ENCODE measurements at regions not wholly inside any gene's neighbourhood (a gene's known extent, or its start where the extent isn't known, plus 50 kb on each side); places are given as distances from the start of the nearest gene placed in this dataset.

DNA sequence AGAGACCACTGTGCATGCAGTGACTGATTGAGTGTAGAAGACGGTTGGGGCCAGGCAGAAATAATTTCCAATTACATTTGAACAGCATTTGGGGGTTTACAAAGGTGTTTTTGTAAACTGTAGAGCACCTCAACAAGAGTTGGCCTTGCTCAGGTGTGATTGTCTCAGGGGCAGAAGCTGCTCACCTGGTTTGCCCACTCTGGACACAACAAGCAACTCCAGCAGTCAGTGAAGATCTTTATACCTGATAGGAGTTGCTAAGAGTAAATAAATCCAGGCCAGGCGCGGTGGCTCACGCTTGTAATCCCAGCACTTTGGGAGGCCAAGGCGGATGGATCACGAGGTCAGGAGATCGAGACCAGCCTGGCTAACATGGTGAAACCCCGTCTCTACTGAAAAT, 221.3 kb downstream of the RAB28 start:
- H3K9ac ChIP-seq: no peak overlapping the region
- TF ChIP-seq CTCF (IDR thresholded peaks at IDR 0.05): no peak
- H3K9me3 ChIP-seq (ENCODE audit: control insufficient read depth, low read length): no peaks in the 10 kb centered on the region
- no peak overlapping the region for H3K4me2 ChIP-seq (ENCODE audit: low read length)
- H3K4me1 ChIP-seq: no peaks in the 10 kb centered on the region
- H3K79me2 ChIP-seq: no peaks in the 10 kb centered on the region
- H2AFZ ChIP-seq: no peak overlapping the region
- H3K27ac ChIP-seq: no peak overlapping the region
- no peak overlapping the region for H3K4me3 ChIP-seq (ENCODE audit: low read depth, low read length)
- H3K36me3 ChIP-seq (ENCODE audit: control insufficient read depth, insufficient read depth, low read length): no peaks in the 10 kb centered on the region
- H3K27me3 ChIP-seq (ENCODE audit: control insufficient read depth, insufficient read depth, low read length): no peaks in the 10 kb centered on the region

GRCh38 chr4:13261486-13262257, 222.5 kb downstream of the RAB28 start:
- H3K27me3 ChIP-seq (ENCODE audit: control insufficient read depth, insufficient read depth, low read length): no peaks in the 10 kb centered on the region
- H3K9me3 ChIP-seq (ENCODE audit: control insufficient read depth, low read length): no peaks in the 10 kb centered on the region
- H3K4me1 ChIP-seq: no peaks in the 10 kb centered on the region
- TF ChIP-seq CTCF (IDR thresholded peaks at IDR 0.05): no peak
- no peaks in the 10 kb centered on the region for H3K36me3 ChIP-seq (ENCODE audit: control insufficient read depth, insufficient read depth, low read length)
- no peak overlapping the region for H3K9ac ChIP-seq
- no peak overlapping the region for H3K4me3 ChIP-seq (ENCODE audit: low read depth, low read length)
- no peak overlapping the region for H2AFZ ChIP-seq
- no peaks in the 10 kb centered on the region for H3K79me2 ChIP-seq
- no peak overlapping the region for H3K4me2 ChIP-seq (ENCODE audit: low read length)
- H3K27ac ChIP-seq: no peak overlapping the region

GRCh38 chr4:13260513-13260912, 223.6 kb downstream of the RAB28 start:
- Histone ChIP-seq H3K27me3 (ENCODE audit: control insufficient read depth, insufficient read depth, low read length) (no peaks in the 10 kb centered on the region), H3K36me3 (ENCODE audit: control insufficient read depth, insufficient read depth, low read length) (no peaks in the 10 kb centered on the region), H3K9ac (no peak overlapping the region), H3K4me3 (ENCODE audit: low read depth, low read length) (no peak overlapping the region), H3K9me3 (ENCODE audit: control insufficient read depth, low read length) (no peaks in the 10 kb centered on the region), H2AFZ (no peak overlapping the region), H3K27ac (no peak overlapping the region), H3K4me2 (ENCODE audit: low read length) (no peak overlapping the region), H3K4me1 (no peaks in the 10 kb centered on the region), H3K79me2 (no peaks in the 10 kb centered on the region)
- no peak for TF ChIP-seq CTCF (IDR thresholded peaks at IDR 0.05)

GRCh38 chr4:13250263-13250662, 233.9 kb downstream of the RAB28 start:
- no peaks in the 10 kb centered on the region for H3K36me3 ChIP-seq (ENCODE audit: control insufficient read depth, insufficient read depth, low read length)
- no peak overlapping the region for H3K4me2 ChIP-seq (ENCODE audit: low read length)
- H3K79me2 ChIP-seq: no peaks in the 10 kb centered on the region
- H3K4me1 ChIP-seq: no peaks in the 10 kb centered on the region
- H3K4me3 ChIP-seq (ENCODE audit: low read depth, low read length): no peak overlapping the region
- H2AFZ ChIP-seq: no peak overlapping the region
- H3K9ac ChIP-seq: no peak overlapping the region
- no peak for TF ChIP-seq CTCF (IDR thresholded peaks at IDR 0.05)
- no peaks in the 10 kb centered on the region for H3K27me3 ChIP-seq (ENCODE audit: control insufficient read depth, insufficient read depth, low read length)
- H3K9me3 ChIP-seq (ENCODE audit: control insufficient read depth, low read length): no peaks in the 10 kb centered on the region
- no peak overlapping the region for H3K27ac ChIP-seq
